ENCODE measurements at regions not wholly inside any gene's neighbourhood (a gene's known extent, or its start where the extent isn't known, plus 50 kb on each side); places are given as distances from the start of the nearest gene placed in this dataset.

GRCh38 chr2:17156086-17156485, 362.2 kb downstream of the RAD51AP2 start:
- no peaks in the 10 kb centered on the region for H3K27me3 ChIP-seq (ENCODE audit: low read length)
- H3F3A ChIP-seq (ENCODE audit: insufficient read depth): no peaks in the 10 kb centered on the region
- no peaks in the 10 kb centered on the region for H3K9me3 ChIP-seq (ENCODE audit: insufficient read depth, low read length)
- no peak for TF ChIP-seq CTCF (IDR thresholded peaks at IDR 0.05; ENCODE audit: insufficient read depth, low read length, poor library complexity, severe bottlenecking)
- TF ChIP-seq EZH2phosphoT487 (conservative IDR thresholded peaks at IDR 0.05; ENCODE audit: low read length): no peak
- no peaks in the 10 kb centered on the region for H3K79me2 ChIP-seq (ENCODE audit: insufficient read depth, low read length)
- H3K36me3 ChIP-seq (ENCODE audit: low read length): no peaks in the 10 kb centered on the region
- H2AFZ ChIP-seq (ENCODE audit: low read depth, low read length, severe bottlenecking): no peak overlapping the region
- H3K9ac ChIP-seq (ENCODE audit: low read length): no peak overlapping the region
- no peak overlapping the region for H3K4me2 ChIP-seq (ENCODE audit: low read depth, low read length, poor library complexity, severe bottlenecking)
- H3K27ac ChIP-seq (ENCODE audit: low read depth, low read length): no peak overlapping the region
- H4K20me1 ChIP-seq (ENCODE audit: low read depth, low read length): no peaks in the 10 kb centered on the region
- no peak overlapping the region for H3K4me3 ChIP-seq (ENCODE audit: insufficient read depth, low read length, poor library complexity, severe bottlenecking)
- H3K9me2 ChIP-seq (replicated peaks; ENCODE audit: insufficient read depth, low read length): no peaks in the 10 kb centered on the region

DNA sequence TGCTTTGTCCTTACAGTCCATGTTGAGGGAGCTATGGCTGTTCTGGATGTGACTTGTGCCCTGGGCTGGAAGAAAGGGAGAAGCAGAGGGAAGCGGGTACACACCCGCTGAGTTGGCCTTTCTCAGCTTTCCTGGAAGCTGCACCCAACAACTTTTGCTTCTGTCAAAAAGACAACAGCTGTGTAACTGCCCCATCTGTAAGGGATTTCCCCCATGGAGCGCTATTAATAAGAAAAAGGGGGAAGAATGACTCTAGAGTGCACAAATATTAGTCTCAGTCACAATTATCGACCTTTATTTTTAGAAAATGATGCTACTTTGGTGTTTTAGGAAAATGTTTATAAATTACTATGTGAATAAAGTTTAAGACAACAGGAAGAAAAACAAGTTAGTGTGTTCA, 368.3 kb downstream of the RAD51AP2 start:
- Histone ChIP-seq H3K9me2 (replicated peaks; ENCODE audit: insufficient read depth, low read length) (no peaks in the 10 kb centered on the region), H2AFZ (ENCODE audit: low read depth, low read length, severe bottlenecking) (no peak overlapping the region), H3K36me3 (ENCODE audit: low read length) (no peaks in the 10 kb centered on the region), H3K9me3 (ENCODE audit: insufficient read depth, low read length) (no peaks in the 10 kb centered on the region), H3K27ac (ENCODE audit: low read depth, low read length) (no peak overlapping the region), H4K20me1 (ENCODE audit: low read depth, low read length) (no peaks in the 10 kb centered on the region), H3K9ac (ENCODE audit: low read length) (no peak overlapping the region), H3F3A (ENCODE audit: insufficient read depth) (no peaks in the 10 kb centered on the region), H3K27me3 (ENCODE audit: low read length) (no peaks in the 10 kb centered on the region), H3K4me2 (ENCODE audit: low read depth, low read length, poor library complexity, severe bottlenecking) (no peak overlapping the region), H3K79me2 (ENCODE audit: insufficient read depth, low read length) (no peaks in the 10 kb centered on the region), H3K4me3 (ENCODE audit: insufficient read depth, low read length, poor library complexity, severe bottlenecking) (no peak overlapping the region)
- TF ChIP-seq CTCF (IDR thresholded peaks at IDR 0.05; ENCODE audit: insufficient read depth, low read length, poor library complexity, severe bottlenecking): no peak
- TF ChIP-seq EZH2phosphoT487 (conservative IDR thresholded peaks at IDR 0.05; ENCODE audit: low read length): no peak

DNA sequence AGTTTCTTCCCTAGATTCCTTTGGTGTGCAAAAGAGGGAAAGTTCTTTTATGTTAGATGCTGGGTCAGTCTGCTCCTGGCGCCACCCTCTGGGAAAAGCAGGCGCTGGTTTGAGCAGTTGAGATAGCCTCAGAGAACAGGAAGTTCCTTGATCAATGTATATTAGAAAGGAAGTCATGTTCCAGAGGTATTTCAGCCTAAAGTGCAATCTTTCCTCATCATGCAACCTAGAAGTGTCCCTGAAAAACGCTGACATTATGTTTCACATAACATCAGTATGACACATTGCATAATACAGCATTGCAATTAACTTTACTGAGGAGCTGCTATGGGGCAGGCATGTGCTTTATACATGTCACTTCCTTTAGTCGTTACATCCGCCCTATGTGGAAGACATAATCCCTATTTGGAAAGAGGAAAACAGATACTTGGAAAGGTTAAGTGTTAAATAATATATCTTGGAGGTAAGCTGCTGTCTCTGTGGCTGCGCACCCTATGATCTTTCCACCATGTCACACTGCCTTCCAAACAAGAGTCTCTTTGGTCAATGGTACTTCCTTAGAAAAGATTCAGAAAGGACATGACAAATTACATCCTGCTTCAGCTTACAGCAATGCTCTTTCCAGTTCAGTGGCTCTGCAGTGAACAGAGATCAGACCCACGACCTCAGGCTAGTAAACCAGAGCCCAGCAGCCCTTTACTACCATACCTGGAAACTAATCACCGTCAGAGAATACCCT, 369.7 kb downstream of the RAD51AP2 start:
- Histone ChIP-seq H4K20me1 (ENCODE audit: low read depth, low read length) (no peaks in the 10 kb centered on the region), H3K4me2 (ENCODE audit: low read depth, low read length, poor library complexity, severe bottlenecking) (no peak overlapping the region), H3K79me2 (ENCODE audit: insufficient read depth, low read length) (no peaks in the 10 kb centered on the region), H3K9me2 (replicated peaks; ENCODE audit: insufficient read depth, low read length) (no peaks in the 10 kb centered on the region), H3K9me3 (ENCODE audit: insufficient read depth, low read length) (no peaks in the 10 kb centered on the region), H3K36me3 (ENCODE audit: low read length) (no peaks in the 10 kb centered on the region), H2AFZ (ENCODE audit: low read depth, low read length, severe bottlenecking) (no peak overlapping the region), H3F3A (ENCODE audit: insufficient read depth) (no peaks in the 10 kb centered on the region), H3K4me3 (ENCODE audit: insufficient read depth, low read length, poor library complexity, severe bottlenecking) (no peak overlapping the region), H3K9ac (ENCODE audit: low read length) (no peak overlapping the region), H3K27ac (ENCODE audit: low read depth, low read length) (no peak overlapping the region), H3K27me3 (ENCODE audit: low read length) (no peaks in the 10 kb centered on the region)
- TF ChIP-seq EZH2phosphoT487 (conservative IDR thresholded peaks at IDR 0.05; ENCODE audit: low read length) (no peak), CTCF (IDR thresholded peaks at IDR 0.05; ENCODE audit: insufficient read depth, low read length, poor library complexity, severe bottlenecking) (peak; percentile 32)

Data from SU-DHL-6 (cell line).